ENCODE measurements at regions not wholly inside any gene's neighbourhood (a gene's known extent, or its start where the extent isn't known, plus 50 kb on each side); places are given as distances from the start of the nearest gene placed in this dataset.
A peak's percentile ranks its signal among the peaks of the same experiment; 100 is the strongest.

DNA sequence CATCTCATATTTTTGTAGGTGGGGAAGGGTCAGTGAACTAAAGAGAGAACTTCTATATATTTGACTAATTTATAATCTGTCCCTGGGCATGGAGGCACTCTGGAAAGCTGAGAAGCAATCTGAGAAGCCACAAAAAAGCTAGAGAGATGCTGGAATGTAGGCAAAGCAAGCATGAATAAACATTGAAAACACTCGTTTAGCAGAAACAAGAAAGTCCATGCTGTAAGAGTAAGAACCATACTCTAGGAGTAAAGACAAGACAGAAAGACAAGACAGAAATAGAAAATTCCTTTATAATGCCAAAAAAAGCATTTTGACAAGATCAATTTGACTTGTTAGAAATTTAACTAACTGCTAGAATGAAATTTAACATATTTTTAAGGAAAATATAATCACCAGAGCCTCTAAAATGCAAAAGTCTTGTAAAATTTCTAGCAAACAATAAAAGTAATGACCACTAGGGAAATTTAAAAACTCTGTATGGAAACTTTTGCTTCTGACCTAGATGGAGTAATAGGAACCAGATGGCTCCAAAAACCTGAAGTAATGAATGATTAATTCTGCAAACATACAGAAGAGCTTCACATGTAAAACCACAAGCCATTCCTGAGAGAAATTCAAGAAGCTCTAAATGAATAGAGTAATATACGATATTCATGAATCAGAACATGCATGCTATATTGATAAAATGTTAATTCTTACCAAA lies 625.7 kb upstream of the PTCHD4 start:
- peaks cover 8% of the 10 kb centered on the region; the same call in 1 of the 2 replicates for H3K9me3 ChIP-seq (ENCODE audit: insufficient read depth, low read depth)
- no peaks in the 10 kb centered on the region for H3K36me3 ChIP-seq (ENCODE audit: low read depth)
- POLR2A ChIA-PET (ENCODE audit: unreplicated experiment) = no interaction called here
- H3K4me1 ChIP-seq (replicated peaks; ENCODE audit: insufficient read depth) = peaks cover 22% of the 10 kb centered on the region; the same call in 1 of the 2 replicates
- no peak overlapping the region for H2AFZ ChIP-seq
- peak overlapping the region; percentile 5; the same call in 1 of the 2 replicates for H3K27ac ChIP-seq
- intact Hi-C loops (cut with micrococcal nuclease; ENCODE audit: unreplicated experiment) = no loop called here
- peak overlapping the region; percentile 23; the same call in 1 of the 2 replicates for H3K4me3 ChIP-seq
- DNase-seq = peak in 1 of 2 experiments; percentile 77
- no peaks in the 10 kb centered on the region for H3K9me2 ChIP-seq (ENCODE audit: insufficient read depth)
- no peaks in the 10 kb centered on the region for H3K27me3 ChIP-seq (ENCODE audit: insufficient read depth, low read depth)
- BruUV-seq (replicated peaks) = no TSS peak
- no peaks in the 10 kb centered on the region for H3F3A ChIP-seq (ENCODE audit: insufficient read depth, low read depth)
- no peaks in the 10 kb centered on the region for H4K20me1 ChIP-seq (ENCODE audit: insufficient read depth)
- no peaks in the 10 kb centered on the region for H3K79me2 ChIP-seq (ENCODE audit: low read depth)
- no peak for TF ChIP-seq EZH2 (IDR thresholded peaks at IDR 0.05; ENCODE audit: low read depth)
- TF ChIP-seq, protein P1, sequence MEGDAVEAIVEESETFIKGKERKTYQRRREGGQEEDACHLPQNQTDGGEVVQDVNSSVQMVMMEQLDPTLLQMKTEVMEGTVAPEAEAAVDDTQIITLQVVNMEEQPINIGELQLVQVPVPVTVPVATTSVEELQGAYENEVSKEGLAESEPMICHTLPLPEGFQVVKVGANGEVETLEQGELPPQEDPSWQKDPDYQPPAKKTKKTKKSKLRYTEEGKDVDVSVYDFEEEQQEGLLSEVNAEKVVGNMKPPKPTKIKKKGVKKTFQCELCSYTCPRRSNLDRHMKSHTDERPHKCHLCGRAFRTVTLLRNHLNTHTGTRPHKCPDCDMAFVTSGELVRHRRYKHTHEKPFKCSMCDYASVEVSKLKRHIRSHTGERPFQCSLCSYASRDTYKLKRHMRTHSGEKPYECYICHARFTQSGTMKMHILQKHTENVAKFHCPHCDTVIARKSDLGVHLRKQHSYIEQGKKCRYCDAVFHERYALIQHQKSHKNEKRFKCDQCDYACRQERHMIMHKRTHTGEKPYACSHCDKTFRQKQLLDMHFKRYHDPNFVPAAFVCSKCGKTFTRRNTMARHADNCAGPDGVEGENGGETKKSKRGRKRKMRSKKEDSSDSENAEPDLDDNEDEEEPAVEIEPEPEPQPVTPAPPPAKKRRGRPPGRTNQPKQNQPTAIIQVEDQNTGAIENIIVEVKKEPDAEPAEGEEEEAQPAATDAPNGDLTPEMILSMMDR (conservative IDR thresholded peaks at IDR 0.05) = peak; percentile 33; the same call in 1 of the 2 replicates
- CTCF ChIA-PET = no interaction called here
- H3K4me2 ChIP-seq = peak overlapping the region; percentile 33

DNA sequence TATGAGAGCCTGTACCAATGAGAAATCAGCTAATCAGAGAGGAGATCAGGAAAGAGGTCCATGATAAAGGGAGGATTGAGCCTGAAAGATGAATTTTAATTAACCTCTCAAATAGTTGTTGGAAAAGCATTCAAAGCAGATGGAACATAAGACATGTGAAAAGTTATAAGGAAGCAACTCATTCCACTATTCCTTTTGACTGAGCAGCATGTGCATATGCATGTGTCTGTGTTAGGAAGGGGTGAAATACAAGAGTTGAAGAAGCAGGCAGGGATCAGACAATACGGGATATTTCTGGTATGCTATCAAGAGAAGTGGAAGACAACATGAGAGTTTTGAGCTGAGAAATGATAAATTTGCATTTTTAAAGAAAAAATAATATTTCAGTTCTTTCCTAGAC lies 624.8 kb upstream of the PTCHD4 start:
- H3K27me3 ChIP-seq (ENCODE audit: insufficient read depth, low read depth) = no peaks in the 10 kb centered on the region
- H3K9me3 ChIP-seq (ENCODE audit: insufficient read depth, low read depth) = peaks cover 13% of the 10 kb centered on the region; the same call in 1 of the 2 replicates
- intact Hi-C loops (cut with micrococcal nuclease; ENCODE audit: unreplicated experiment) = no loop called here
- DNase-seq = no peak
- no peaks in the 10 kb centered on the region for H3K9me2 ChIP-seq (ENCODE audit: insufficient read depth)
- H2AFZ ChIP-seq = no peak overlapping the region
- no peaks in the 10 kb centered on the region for H3K79me2 ChIP-seq (ENCODE audit: low read depth)
- no peak overlapping the region for H3K27ac ChIP-seq
- ChIA-PET CTCF (no interaction called here), POLR2A (ENCODE audit: unreplicated experiment) (no interaction called here)
- no peaks in the 10 kb centered on the region for H4K20me1 ChIP-seq (ENCODE audit: insufficient read depth)
- BruUV-seq (replicated peaks) = no TSS peak
- H3F3A ChIP-seq (ENCODE audit: insufficient read depth, low read depth) = no peaks in the 10 kb centered on the region
- no peaks in the 10 kb centered on the region for H3K36me3 ChIP-seq (ENCODE audit: low read depth)
- TF ChIP-seq EZH2 (IDR thresholded peaks at IDR 0.05; ENCODE audit: low read depth) = no peak
- TF ChIP-seq, protein P1 (conservative IDR thresholded peaks at IDR 0.05) = no peak
- no peak overlapping the region for H3K4me2 ChIP-seq
- H3K4me3 ChIP-seq = no peak overlapping the region
- H3K4me1 ChIP-seq (replicated peaks; ENCODE audit: insufficient read depth) = peaks cover 22% of the 10 kb centered on the region; the same call in 1 of the 2 replicates

DNA sequence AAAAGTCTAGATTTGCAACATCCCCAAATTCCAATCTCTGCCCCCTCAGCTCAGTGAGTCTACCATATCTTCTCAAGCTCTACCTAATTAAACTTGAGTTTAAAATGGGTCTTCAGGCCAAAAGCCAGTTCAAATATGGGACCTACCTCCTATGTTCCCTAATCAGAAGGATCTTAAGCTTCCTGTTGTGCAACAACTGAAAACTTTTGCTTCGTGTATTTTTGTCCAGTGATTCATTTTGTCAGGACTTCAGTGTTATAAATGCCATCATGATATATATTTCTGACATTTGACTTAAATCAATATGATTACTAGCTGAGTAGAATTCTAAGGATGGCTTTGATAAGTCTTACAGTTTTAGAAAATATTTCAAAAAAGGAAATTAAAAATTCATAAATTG lies 622.6 kb upstream of the PTCHD4 start:
- Histone ChIP-seq H3K4me3 (no peak overlapping the region), H3F3A (ENCODE audit: insufficient read depth, low read depth) (no peaks in the 10 kb centered on the region), H3K4me2 (no peak overlapping the region), H3K36me3 (ENCODE audit: low read depth) (no peaks in the 10 kb centered on the region), H3K9me2 (ENCODE audit: insufficient read depth) (no peaks in the 10 kb centered on the region), H4K20me1 (ENCODE audit: insufficient read depth) (no peaks in the 10 kb centered on the region), H3K27ac (no peak overlapping the region), H3K27me3 (ENCODE audit: insufficient read depth, low read depth) (no peaks in the 10 kb centered on the region), H3K9me3 (ENCODE audit: insufficient read depth, low read depth) (peaks cover 13% of the 10 kb centered on the region; the same call in 1 of the 2 replicates), H3K79me2 (ENCODE audit: low read depth) (no peaks in the 10 kb centered on the region), H3K4me1 (replicated peaks; ENCODE audit: insufficient read depth) (peaks cover 22% of the 10 kb centered on the region; the same call in 1 of the 2 replicates), H2AFZ (no peak overlapping the region; the same call in 1 of the 2 replicates)
- no peak for TF ChIP-seq EZH2 (IDR thresholded peaks at IDR 0.05; ENCODE audit: low read depth)
- TF ChIP-seq, protein P1 (conservative IDR thresholded peaks at IDR 0.05) = no peak
- ChIA-PET CTCF (no interaction called here), POLR2A (ENCODE audit: unreplicated experiment) (no interaction called here)
- intact Hi-C loops (cut with micrococcal nuclease; ENCODE audit: unreplicated experiment) = no loop called here
- DNase-seq = peak in 1 of 2 experiments; percentile 37
- no TSS peak for BruUV-seq (replicated peaks)

All from PC-9 (cell line).